ENCODE measurements at regions not wholly inside any gene's neighbourhood (a gene's known extent, or its start where the extent isn't known, plus 50 kb on each side); places are given as distances from the start of the nearest gene placed in this dataset.

GRCh38 chr10:131440405-131441360 is 129.2 kb upstream of the TCERG1L start:
- Mint-ChIP-seq H3K27me3 (peaks cover 34% of the 10 kb centered on the region), H3K36me3 (ENCODE audit: insufficient read depth) (no peaks in the 10 kb centered on the region), H3K27ac (ENCODE audit: low read depth) (no peak overlapping the region), H3K9me3 (no peaks in the 10 kb centered on the region), H3K4me3 (no peak overlapping the region), H3K4me1 (no peaks in the 10 kb centered on the region)
- no peak for DNase-seq (ENCODE audit: low spot score in 2 of 2)
- no peak for ATAC-seq (replicated peaks; ENCODE audit: extremely low read depth, poor library complexity, severe bottlenecking)

DNA sequence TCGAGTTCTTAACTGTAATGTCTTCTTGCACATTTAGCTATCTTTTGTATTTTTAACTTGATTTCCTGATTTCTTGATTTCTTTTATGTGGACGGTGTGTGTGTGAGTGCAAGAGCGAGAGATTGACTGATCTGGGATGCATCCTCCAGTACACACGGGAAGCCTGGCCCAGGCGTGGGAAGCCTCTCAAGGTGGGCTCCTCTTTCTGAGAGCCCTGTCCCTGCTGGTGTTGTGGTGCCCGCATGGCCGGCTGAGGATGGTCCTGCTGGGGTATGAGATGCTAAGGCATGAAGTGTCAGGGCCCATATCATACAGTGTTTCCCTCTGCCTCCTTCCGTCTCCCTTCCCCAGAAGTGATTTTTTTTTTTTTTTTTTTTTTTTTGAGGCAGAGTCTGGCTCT is 130.8 kb upstream of the TCERG1L start:
- no peaks in the 10 kb centered on the region for H3K9me3 Mint-ChIP-seq
- H3K4me1 Mint-ChIP-seq = no peaks in the 10 kb centered on the region

GRCh38 chr10:131444286-131444685 is 132.8 kb upstream of the TCERG1L start:
- H3K4me1 Mint-ChIP-seq = no peaks in the 10 kb centered on the region
- ATAC-seq (replicated peaks; ENCODE audit: extremely low read depth, poor library complexity, severe bottlenecking) (no peak), DNase-seq (ENCODE audit: low spot score in 2 of 2) (no peak)
- H3K27me3 Mint-ChIP-seq = peaks cover 23% of the 10 kb centered on the region
- H3K36me3 Mint-ChIP-seq (ENCODE audit: insufficient read depth) = no peaks in the 10 kb centered on the region
- H3K27ac Mint-ChIP-seq (ENCODE audit: low read depth) = no peak overlapping the region
- H3K4me3 Mint-ChIP-seq = no peak overlapping the region
- no peaks in the 10 kb centered on the region for H3K9me3 Mint-ChIP-seq

More for the DNA sequence above, 130.8 kb upstream of the TCERG1L start:
- no peak for DNase-seq (ENCODE audit: low spot score in 2 of 2)
- Mint-ChIP-seq H3K27ac (ENCODE audit: low read depth) (no peak overlapping the region), H3K27me3 (peaks cover 34% of the 10 kb centered on the region), H3K4me3 (no peak overlapping the region), H3K36me3 (ENCODE audit: insufficient read depth) (no peaks in the 10 kb centered on the region)
- ATAC-seq (replicated peaks; ENCODE audit: extremely low read depth, poor library complexity, severe bottlenecking) = no peak

GRCh38 chr10:131444862-131445461 is 133.4 kb upstream of the TCERG1L start:
- Mint-ChIP-seq H3K27ac (ENCODE audit: low read depth) (no peak overlapping the region), H3K4me1 (no peaks in the 10 kb centered on the region), H3K9me3 (no peaks in the 10 kb centered on the region), H3K4me3 (no peak overlapping the region), H3K27me3 (peaks cover 21% of the 10 kb centered on the region), H3K36me3 (ENCODE audit: insufficient read depth) (no peaks in the 10 kb centered on the region)
- no peak for DNase-seq (ENCODE audit: low spot score in 2 of 2)
- no peak for ATAC-seq (replicated peaks; ENCODE audit: extremely low read depth, poor library complexity, severe bottlenecking)

GRCh38 chr10:131445623-131446022 is 134.1 kb upstream of the TCERG1L start:
- Mint-ChIP-seq H3K4me3 (no peak overlapping the region), H3K9me3 (no peaks in the 10 kb centered on the region), H3K4me1 (no peaks in the 10 kb centered on the region), H3K27ac (ENCODE audit: low read depth) (no peak overlapping the region), H3K36me3 (ENCODE audit: insufficient read depth) (no peaks in the 10 kb centered on the region), H3K27me3 (peaks cover 14% of the 10 kb centered on the region)
- DNase-seq (ENCODE audit: low spot score in 2 of 2) = no peak
- no peak for ATAC-seq (replicated peaks; ENCODE audit: extremely low read depth, poor library complexity, severe bottlenecking)

- no peaks in the 10 kb centered on the region for H3K9me3 Mint-ChIP-seq
Observed at GRCh38 chr10:131446171-131446570, 134.7 kb upstream of the TCERG1L start.

GRCh38 chr10:131448171-131448570 is 136.7 kb upstream of the TCERG1L start:
- Mint-ChIP-seq H3K36me3 (ENCODE audit: insufficient read depth) (no peaks in the 10 kb centered on the region), H3K4me3 (no peak overlapping the region), H3K27me3 (peaks cover 15% of the 10 kb centered on the region), H3K27ac (ENCODE audit: low read depth) (no peak overlapping the region), H3K4me1 (no peaks in the 10 kb centered on the region), H3K9me3 (no peaks in the 10 kb centered on the region)
- DNase-seq (ENCODE audit: low spot score in 2 of 2) = no peak
- no peak for ATAC-seq (replicated peaks; ENCODE audit: extremely low read depth, poor library complexity, severe bottlenecking)

More at GRCh38 chr10:131446171-131446570, 134.7 kb upstream of the TCERG1L start:
- DNase-seq (ENCODE audit: low spot score in 2 of 2) (no peak), ATAC-seq (replicated peaks; ENCODE audit: extremely low read depth, poor library complexity, severe bottlenecking) (no peak)
- Mint-ChIP-seq H3K4me3 (no peak overlapping the region), H3K27me3 (peaks cover 9% of the 10 kb centered on the region), H3K27ac (ENCODE audit: low read depth) (no peak overlapping the region), H3K4me1 (no peaks in the 10 kb centered on the region), H3K36me3 (ENCODE audit: insufficient read depth) (no peaks in the 10 kb centered on the region)

GRCh38 chr10:131448883-131449282 is 137.4 kb upstream of the TCERG1L start:
- H3K4me1 Mint-ChIP-seq = no peaks in the 10 kb centered on the region
- DNase-seq (ENCODE audit: low spot score in 2 of 2) (no peak), ATAC-seq (replicated peaks; ENCODE audit: extremely low read depth, poor library complexity, severe bottlenecking) (no peak)
- no peaks in the 10 kb centered on the region for H3K9me3 Mint-ChIP-seq
- H3K27ac Mint-ChIP-seq (ENCODE audit: low read depth) = no peak overlapping the region
- no peak overlapping the region for H3K4me3 Mint-ChIP-seq
- H3K36me3 Mint-ChIP-seq (ENCODE audit: insufficient read depth) = no peaks in the 10 kb centered on the region
- H3K27me3 Mint-ChIP-seq = peaks cover 17% of the 10 kb centered on the region

DNA sequence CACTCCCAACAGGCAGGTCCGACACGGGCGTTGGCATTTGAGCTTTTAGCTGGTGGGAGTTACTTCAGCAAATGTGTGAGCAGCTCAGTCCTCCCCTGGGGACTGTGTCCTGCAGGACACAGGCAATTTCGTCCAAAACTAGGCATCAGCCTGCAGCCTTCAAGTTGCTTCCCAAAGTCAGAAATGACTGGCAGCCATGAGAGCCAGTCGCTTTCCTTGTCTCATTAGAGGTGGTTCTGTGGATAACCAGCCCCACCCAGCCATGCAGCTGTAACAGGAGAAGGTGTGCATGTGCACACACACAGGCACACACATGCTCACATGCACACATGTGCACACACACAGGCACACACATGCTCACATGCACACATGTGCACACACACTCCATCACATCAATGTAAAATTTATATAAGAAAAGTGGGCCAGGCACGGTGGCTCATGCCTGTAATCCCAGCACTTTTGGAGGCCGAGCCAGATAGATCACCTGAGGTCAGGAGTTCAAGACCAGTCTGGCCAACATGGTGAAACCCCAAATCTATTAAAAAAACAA is 138.8 kb upstream of the TCERG1L start:
- ATAC-seq (replicated peaks; ENCODE audit: extremely low read depth, poor library complexity, severe bottlenecking) (no peak), DNase-seq (ENCODE audit: low spot score in 2 of 2) (no peak)
- H3K9me3 Mint-ChIP-seq = no peaks in the 10 kb centered on the region
- no peaks in the 10 kb centered on the region for H3K4me1 Mint-ChIP-seq
- H3K36me3 Mint-ChIP-seq (ENCODE audit: insufficient read depth) = no peaks in the 10 kb centered on the region
- no peak overlapping the region for H3K4me3 Mint-ChIP-seq
- no peak overlapping the region for H3K27ac Mint-ChIP-seq (ENCODE audit: low read depth)
- H3K27me3 Mint-ChIP-seq = peaks cover 17% of the 10 kb centered on the region

DNA sequence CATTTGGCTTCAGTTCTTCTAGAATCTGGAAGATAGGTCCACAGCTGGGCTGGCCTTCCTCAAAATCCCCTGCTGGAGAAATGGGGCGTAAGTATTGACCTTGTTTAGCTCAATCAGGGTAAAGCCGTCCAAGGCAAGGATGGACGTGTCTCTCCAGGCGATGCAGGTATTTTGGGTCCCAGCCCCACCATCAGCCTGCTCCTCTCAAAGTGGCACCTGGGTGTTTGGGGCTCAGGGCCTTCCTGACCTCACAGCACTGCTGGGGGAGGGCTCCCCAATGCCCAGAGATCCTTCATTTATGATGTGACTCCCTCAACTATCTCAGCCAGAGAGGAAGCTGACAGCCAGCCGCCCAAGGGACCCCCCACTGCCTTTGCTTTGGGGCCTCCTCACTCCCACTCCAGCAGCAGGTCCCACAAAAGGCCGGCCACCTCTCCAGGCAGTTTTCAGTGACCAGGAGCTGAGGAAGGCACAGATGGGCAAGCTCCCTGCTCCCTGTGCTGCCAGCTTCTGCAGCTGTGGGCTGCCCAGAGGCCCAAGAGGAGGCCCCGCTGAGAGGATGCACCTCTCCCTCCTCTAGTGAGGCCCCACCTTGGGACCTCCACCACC is 140.0 kb upstream of the TCERG1L start:
- no peaks in the 10 kb centered on the region for H3K9me3 Mint-ChIP-seq
- no peak for DNase-seq (ENCODE audit: low spot score in 2 of 2)
- peaks cover 17% of the 10 kb centered on the region for H3K27me3 Mint-ChIP-seq
- H3K4me1 Mint-ChIP-seq = no peaks in the 10 kb centered on the region
- no peak overlapping the region for H3K4me3 Mint-ChIP-seq
- ATAC-seq (replicated peaks; ENCODE audit: extremely low read depth, poor library complexity, severe bottlenecking) = no peak
- H3K27ac Mint-ChIP-seq (ENCODE audit: low read depth) = no peak overlapping the region
- no peaks in the 10 kb centered on the region for H3K36me3 Mint-ChIP-seq (ENCODE audit: insufficient read depth)

DNA sequence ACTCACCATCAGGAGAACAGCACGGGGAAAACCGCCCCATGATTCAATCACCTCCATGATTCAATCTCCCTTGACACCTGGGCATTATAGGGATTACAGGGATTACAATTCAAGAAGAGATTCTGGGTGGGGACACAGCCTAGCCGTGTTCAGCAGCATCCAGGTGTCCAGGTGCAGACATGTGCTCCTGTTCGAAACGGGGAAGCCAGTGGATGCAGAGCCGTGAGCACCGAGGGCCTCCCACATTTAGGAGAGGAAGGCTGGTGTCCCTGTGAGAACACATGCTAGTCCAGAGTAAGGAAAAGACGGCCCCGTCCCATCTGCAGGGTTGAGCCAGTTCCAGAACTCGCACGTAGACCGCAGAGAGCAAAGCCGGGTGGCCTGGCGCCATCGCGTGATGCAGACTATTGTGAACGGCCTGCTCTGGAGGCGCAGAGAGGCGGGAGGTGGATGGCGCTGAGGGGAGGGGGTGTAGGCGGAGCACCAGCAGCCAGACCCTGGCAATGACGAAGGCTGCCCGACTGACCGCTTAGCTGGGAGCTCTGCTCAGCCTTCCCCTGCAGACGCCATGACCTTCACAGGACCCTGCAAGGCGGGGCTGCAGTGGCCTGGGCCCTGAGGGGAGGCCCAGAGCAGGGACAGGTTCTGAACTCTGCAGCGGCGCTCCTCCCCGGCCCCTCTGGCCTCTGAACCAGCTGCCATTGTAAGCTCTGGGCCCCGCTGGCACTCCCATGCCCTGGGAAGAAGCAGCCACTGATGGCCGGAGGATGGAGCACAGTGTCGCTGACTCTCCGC is 141.6 kb upstream of the TCERG1L start:
- peaks cover 17% of the 10 kb centered on the region for H3K27me3 Mint-ChIP-seq
- no peak for DNase-seq (ENCODE audit: low spot score in 2 of 2)
- H3K4me3 Mint-ChIP-seq = no peak overlapping the region
- H3K4me1 Mint-ChIP-seq = no peaks in the 10 kb centered on the region
- H3K9me3 Mint-ChIP-seq = no peaks in the 10 kb centered on the region
- no peaks in the 10 kb centered on the region for H3K36me3 Mint-ChIP-seq (ENCODE audit: insufficient read depth)
- no peak overlapping the region for H3K27ac Mint-ChIP-seq (ENCODE audit: low read depth)
- no peak for ATAC-seq (replicated peaks; ENCODE audit: extremely low read depth, poor library complexity, severe bottlenecking)
